Nucleus accumbens (tissue), 56 donors: ENCODE measurements at regions not wholly inside any gene's neighbourhood (a gene's known extent, or its start where the extent isn't known, plus 50 kb on each side); places are given as distances from the start of the nearest gene placed in this dataset.
"Not testable (repeated sequence)": the region's sequence is repeated elsewhere in the genome, so short reads cannot be mapped to it uniquely, and the experiment has no call there.

Source experiments
- DNase-seq, 56 donors: peaks; one replicate each; lab custom pipeline; 2025; lab: John Stamatoyannopoulos, UW

DNA sequence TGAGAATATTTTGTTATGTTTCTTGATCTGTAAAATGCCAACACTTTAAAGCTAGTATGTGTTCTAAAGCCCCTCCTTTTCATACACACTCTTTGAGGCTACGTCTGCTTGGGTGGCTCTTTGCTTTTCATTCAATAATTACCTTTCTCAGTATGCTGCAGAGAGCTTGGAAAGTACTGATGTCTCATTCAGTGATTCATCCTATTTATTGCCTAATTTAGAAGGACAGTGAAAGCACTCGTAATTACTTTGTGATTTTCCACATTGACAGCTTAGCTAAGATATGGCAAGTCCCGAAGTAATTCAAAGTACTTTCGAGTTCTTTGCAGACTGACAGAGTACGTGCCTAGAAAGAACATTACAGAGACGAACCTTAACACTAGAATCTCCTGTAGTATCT is 57.2 kb downstream of the BMP15 start:
- no peak for DNase-seq

GRCh38 chrX:50968871-50969635 is 58.5 kb downstream of the BMP15 start:
- DNase-seq, result not testable (repeated sequence)

- DNase-seq, result no peak
Measured at GRCh38 chrX:50971395-50971794, 60.9 kb downstream of the BMP15 start.

- no peak for DNase-seq
Measured at GRCh38 chrX:50973199-50973598, 62.7 kb downstream of the BMP15 start.

- no peak for DNase-seq
Measured at GRCh38 chrX:50978920-50979682, 68.6 kb downstream of the BMP15 start.

DNA sequence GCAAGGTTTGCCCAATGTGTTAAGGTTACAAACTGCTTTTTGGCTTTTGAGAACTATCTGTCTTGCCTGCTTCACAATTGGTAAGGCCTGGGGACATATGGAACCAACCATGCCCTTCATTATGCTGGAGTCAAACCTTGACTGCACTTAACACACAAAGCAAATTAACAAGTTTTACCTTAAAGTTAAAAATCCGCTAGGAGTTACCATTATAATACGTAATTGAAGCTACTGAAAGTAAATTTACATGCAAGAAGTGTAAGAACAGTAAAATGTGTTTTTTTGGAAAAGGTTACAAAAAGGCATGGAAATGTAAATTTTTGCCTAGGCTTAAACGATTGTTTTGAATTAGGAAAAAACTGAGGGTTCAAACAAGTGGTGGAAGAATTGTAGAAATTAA is 69.7 kb downstream of the BMP15 start:
- DNase-seq, result no peak

DNA sequence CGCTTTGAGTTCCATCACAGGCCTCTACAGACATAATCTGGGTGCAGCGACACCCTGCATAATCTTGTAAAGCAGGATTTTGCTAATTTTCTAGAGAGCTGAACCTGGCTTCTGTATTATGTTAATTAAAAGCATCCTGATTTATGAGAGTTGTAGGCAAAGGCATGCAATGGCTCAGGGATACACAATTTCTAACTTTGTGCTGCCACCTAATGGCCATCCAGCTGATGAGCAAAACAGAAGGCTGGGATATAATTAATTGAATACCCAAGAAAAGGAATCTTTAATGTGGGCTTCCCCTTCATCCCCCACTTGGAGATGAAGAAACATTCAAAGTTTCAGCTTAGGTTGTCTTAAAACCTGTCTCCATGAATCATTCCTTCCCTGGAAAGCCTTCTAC is 78.1 kb downstream of the BMP15 start:
- peak in 24 of 56 donors; percentile 0 to 45 (median 2) for DNase-seq

DNA sequence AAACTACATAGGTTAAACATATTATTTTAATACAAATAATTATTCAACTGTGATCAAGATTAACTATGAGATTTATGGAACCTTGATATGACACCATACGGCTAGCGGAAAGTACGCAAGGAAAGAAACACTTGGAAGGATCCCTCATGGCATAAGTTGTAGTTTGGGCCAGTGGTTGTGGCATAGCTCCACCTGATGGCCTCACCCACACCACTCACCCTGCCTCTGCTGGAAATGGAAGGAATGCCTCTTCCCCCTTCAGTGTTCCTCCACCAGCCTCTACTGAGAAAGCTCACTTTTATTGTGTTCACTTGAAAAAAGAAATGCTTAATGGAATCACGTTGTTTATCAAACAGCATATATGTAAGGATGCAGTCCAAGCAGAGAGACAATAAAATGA is 86.4 kb downstream of the BMP15 start:
- peak in 1 of 56 donors; percentile 0 for DNase-seq

DNA sequence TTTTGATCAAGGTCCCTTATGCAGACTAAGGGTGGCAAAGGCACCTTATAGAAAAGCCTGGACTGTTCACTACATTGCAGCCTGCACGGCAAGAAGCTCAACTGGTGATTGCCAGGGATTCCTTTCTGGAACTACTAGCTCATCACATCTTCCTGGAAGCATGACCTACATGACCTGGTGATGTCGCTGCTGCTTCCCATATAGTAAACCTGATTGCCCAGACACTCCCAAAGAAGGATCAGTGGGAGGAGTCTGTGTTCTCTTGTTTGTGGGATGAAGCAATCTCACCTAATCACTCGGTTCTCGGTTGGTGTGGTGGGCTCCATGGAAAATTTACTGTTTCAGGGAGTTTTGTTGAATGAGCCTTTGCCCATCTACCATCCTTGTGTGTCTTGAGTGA is 89.8 kb downstream of the BMP15 start:
- not testable (repeated sequence) for DNase-seq

- DNase-seq, result peak in 2 of 56 donors; percentile 0 to 3
Measured at GRCh38 chrX:51001733-51002632, 91.4 kb downstream of the BMP15 start.

GRCh38 chrX:51006064-51006463 is 95.5 kb downstream of the BMP15 start:
- DNase-seq, result no peak

DNA sequence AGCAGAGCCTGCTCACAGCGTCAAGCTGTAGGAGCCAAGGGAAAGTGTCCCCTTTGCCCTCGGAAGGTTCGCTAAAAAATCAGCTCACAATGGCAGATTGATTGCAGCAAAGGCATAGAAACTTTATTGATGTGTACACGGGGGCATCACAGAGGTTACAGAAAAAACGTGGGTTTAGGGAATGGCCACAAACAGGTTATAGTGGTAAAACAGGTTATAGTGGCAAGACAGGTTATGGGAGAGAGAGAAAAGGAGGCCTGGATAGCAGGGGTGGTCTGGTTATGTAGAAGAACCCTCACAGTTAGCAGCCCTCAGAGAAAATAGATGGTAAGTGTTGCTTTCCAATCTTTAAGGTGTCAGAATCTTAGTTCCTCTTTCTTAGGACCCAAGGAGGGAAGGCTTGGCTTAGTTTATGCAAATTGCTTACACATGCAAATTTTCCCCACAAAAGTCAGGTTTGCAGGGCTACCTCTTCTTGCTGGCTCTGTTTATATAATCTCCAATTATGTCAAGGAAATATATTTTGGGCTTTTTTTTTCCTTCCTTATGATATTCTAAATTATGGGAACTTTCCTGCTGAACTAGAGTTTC is 113.7 kb downstream of the BMP15 start:
- no peak for DNase-seq

GRCh38 chrX:51026862-51027261 is 116.3 kb downstream of the BMP15 start:
- DNase-seq, result no peak

GRCh38 chrX:51035746-51036145 is 125.2 kb downstream of the BMP15 start:
- DNase-seq, result no peak

DNA sequence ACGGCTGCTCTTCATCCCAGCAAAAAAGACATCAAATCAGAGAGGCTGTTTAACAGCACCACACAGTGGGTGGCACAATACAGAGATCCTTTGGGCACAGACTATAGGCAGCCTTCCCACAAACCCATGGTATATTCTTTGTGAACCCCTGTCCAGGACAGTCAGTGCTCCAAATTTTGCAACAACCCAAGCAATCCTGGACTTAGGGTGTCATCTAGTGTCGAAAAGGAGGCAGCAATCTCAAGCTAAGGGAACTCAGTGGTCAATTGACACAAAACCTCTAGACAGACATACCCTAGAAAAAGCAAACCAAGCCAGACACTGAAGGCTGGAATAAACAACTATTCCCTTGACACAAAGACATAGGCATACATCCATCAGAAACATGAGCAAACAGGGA is 137.4 kb downstream of the BMP15 start:
- no peak for DNase-seq

DNA sequence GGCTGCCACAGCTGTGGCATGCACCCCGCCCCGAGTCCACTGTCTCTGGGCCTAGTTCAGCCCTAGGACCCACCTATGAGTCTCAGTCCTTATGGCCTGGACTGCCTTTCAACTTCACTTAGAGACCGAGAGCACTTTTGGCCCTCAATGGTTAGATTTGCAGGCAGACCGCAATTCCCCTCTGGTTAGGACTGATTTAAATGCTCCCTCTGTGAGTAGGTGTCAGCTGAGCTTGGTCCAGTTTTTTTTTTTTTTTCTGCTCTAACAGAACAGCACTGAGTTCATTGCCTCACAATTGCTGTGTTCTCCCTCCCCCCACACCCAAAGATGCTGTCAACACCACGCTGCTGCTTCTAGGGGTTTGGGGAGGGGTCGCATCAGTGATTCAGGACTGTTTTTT is 143.2 kb downstream of the BMP15 start:
- no peak for DNase-seq

- no peak for DNase-seq
Measured at GRCh38 chrX:51098046-51098445, 187.5 kb downstream of the BMP15 start.

- not testable (repeated sequence) for DNase-seq
Measured at GRCh38 chrX:51119058-51119926, 208.8 kb downstream of the BMP15 start.

DNA sequence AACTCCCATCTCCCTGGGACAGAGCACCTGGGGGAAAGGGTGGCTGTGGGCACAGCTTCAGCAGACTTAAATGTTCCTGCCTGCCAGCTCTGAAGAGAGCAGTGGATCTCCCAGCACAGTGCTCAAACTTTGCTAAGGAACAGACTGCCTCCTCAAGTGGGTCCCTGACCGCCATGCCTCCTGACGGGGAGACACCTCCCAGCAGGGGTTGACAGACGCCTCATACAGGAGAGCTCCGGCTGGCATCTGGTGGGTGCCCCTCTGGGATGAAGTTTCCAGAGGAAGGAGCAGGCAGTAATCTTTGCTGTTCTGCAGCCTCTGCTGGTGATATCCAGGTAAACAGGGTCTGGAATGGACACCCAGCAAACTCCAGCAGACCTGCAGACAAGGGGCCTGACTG is 206.9 kb upstream of the NUDT10 start:
- not testable (repeated sequence) for DNase-seq
